WTC11 (cell line): ENCODE measurements at regions not wholly inside any gene's neighbourhood (a gene's known extent, or its start where the extent isn't known, plus 50 kb on each side); places are given as distances from the start of the nearest gene placed in this dataset.

Experiments
- ATAC-seq: fragments of 200-7000 bp; cut with Tn5 transposase; 2 replicates; pipeline ENCODE4 v1.10.0; 2021; ENCODE audit warnings: mild to moderate bottlenecking, moderate library complexity
- CTCF ChIA-PET: fragments of 300-600 bp; sonication (Branson Sonifier 250); formaldehyde crosslinking; loops from one replicate; lab custom pipeline; 2021; ENCODE audit warnings: antibody characterized with exemption; lab: Charles Lee
- POLR2A ChIA-PET: fragments of 350-600 bp; sonication (Branson Sonifier 250); formaldehyde crosslinking; loops from one replicate; lab custom pipeline; 2021; ENCODE audit warnings: antibody characterized with exemption; lab: Charles Lee
- DNase-seq: peaks from one replicate; pipeline ENCODE4 v3.0.0; 2021; ENCODE audit warnings: low spot score
- H3K27ac Mint-ChIP-seq: 2 replicates; pipeline ENCODE4 v1.8.0; 2021; ENCODE audit warnings: mixed read lengths
- H3K27me3 Mint-ChIP-seq: 2 replicates; pipeline ENCODE4 v1.8.0; 2021; ENCODE audit warnings: low read depth, mild to moderate bottlenecking, moderate library complexity, mixed read lengths
- H3K36me3 Mint-ChIP-seq: 2 replicates; pipeline ENCODE4 v1.8.0; 2021; ENCODE audit warnings: mixed read lengths
- H3K4me1 Mint-ChIP-seq: 2 replicates; pipeline ENCODE4 v1.8.0; 2022; ENCODE audit warnings: mixed read lengths
- H3K4me3 Mint-ChIP-seq: 2 replicates; pipeline ENCODE4 v1.8.0; 2021; ENCODE audit warnings: mild to moderate bottlenecking, moderate library complexity, mixed read lengths
- H3K9me3 Mint-ChIP-seq: 2 replicates; pipeline ENCODE4 v1.8.0; 2021; ENCODE audit warnings: mixed read lengths
- EMX1 ChIP-seq: fragments of 250-450 bp; sonication (Bioruptor Pico); IDR thresholded peaks from 2 replicates; pipeline ENCODE4 v1.8.0; 2021; ENCODE audit warnings: mild to moderate bottlenecking
- GTF2I ChIP-seq: fragments of 250-450 bp; sonication (Bioruptor Pico); conservative IDR thresholded peaks from 2 replicates; pipeline ENCODE4 v1.4.0; 2021; ENCODE audit warnings: mild to moderate bottlenecking
- IRF2 ChIP-seq: sonication (generic); formaldehyde crosslinking; IDR thresholded peaks from 2 replicates; pipeline ENCODE4 v1.8.0; 2022; ENCODE audit warnings: low read depth, missing genetic modification reagents, borderline replicate concordance
- JAZF1 ChIP-seq: fragments of 250-450 bp; sonication (Bioruptor Pico); IDR thresholded peaks from 2 replicates; pipeline ENCODE4 v1.9.0; 2021; ENCODE audit warnings: moderate library complexity, mild to moderate bottlenecking, inconsistent platforms
- JUN ChIP-seq: sonication (generic); formaldehyde crosslinking; IDR thresholded peaks from 2 replicates; pipeline ENCODE4 v1.8.0; 2023; ENCODE audit warnings: mild to moderate bottlenecking, missing genetic modification reagents
- NFATC4 ChIP-seq: fragments of 250-450 bp; sonication (Bioruptor Pico); IDR thresholded peaks from 2 replicates; pipeline ENCODE4 v1.9.0; 2021; ENCODE audit warnings: mild to moderate bottlenecking
- NFE2L1 ChIP-seq: sonication (generic); formaldehyde crosslinking; IDR thresholded peaks from 2 replicates; pipeline ENCODE4 v1.8.1; 2023; ENCODE audit warnings: missing genetic modification reagents
- NR1H2 ChIP-seq: sonication (generic); formaldehyde crosslinking; IDR thresholded peaks from 2 replicates; pipeline ENCODE4 v1.9.0; 2021; ENCODE audit warnings: mild to moderate bottlenecking, moderate library complexity, missing genetic modification reagents
- TCF7 ChIP-seq: sonication (generic); formaldehyde crosslinking; IDR thresholded peaks from 2 replicates; pipeline ENCODE4 v1.8.0; 2022; ENCODE audit warnings: mild to moderate bottlenecking, low read depth, missing genetic modification reagents, moderate library complexity
- TEAD1 ChIP-seq: sonication (generic); formaldehyde crosslinking; IDR thresholded peaks from 2 replicates; pipeline ENCODE4 v1.8.0; 2022; ENCODE audit warnings: mild to moderate bottlenecking, missing genetic modification reagents
- USF1 ChIP-seq: sonication (generic); formaldehyde crosslinking; IDR thresholded peaks from 2 replicates; pipeline ENCODE4 v1.8.0; 2022; ENCODE audit warnings: mild to moderate bottlenecking, missing genetic modification reagents
- ZMAT4 ChIP-seq: fragments of 250-450 bp; sonication (Bioruptor Pico); IDR thresholded peaks from 2 replicates; pipeline ENCODE4 v1.9.0; 2021; ENCODE audit warnings: mild to moderate bottlenecking
- ZNF671 ChIP-seq: fragments of 250-450 bp; sonication (Bioruptor Pico); IDR thresholded peaks from 2 replicates; pipeline ENCODE4 v1.8.0; 2021; ENCODE audit warnings: mild to moderate bottlenecking
- TF ChIP-seq, protein P1 (sequence below): sonication (generic); formaldehyde crosslinking; IDR thresholded peaks from 2 replicates; pipeline ENCODE4 v1.8.0; 2022; ENCODE audit warnings: missing genetic modification reagents
- TF ChIP-seq, protein P2 (sequence below): sonication (generic); formaldehyde crosslinking; IDR thresholded peaks from 2 replicates; pipeline ENCODE4 v1.8.0; 2022; ENCODE audit warnings: mild to moderate bottlenecking, missing genetic modification reagents
- TF ChIP-seq, protein P3 (sequence below): sonication (generic); formaldehyde crosslinking; IDR thresholded peaks from 2 replicates; pipeline ENCODE4 v1.8.0; 2023; ENCODE audit warnings: missing genetic modification reagents, mild to moderate bottlenecking, borderline replicate concordance

GRCh38 chr22:35148381-35148780, 82.4 kb downstream of the ISX start:
- H3K27me3 Mint-ChIP-seq, result peaks cover 13% of the 10 kb centered on the region
- DNase-seq, result no peak
- H3K4me3 Mint-ChIP-seq, result no peak overlapping the region
- CTCF ChIA-PET, result interaction anchor here (0.9 to 7.1 kb wide), 7 partner anchors 17 to 734 kb away, joined by 3 to 94 read pairs (median 5); no protein-coding TSS in a partner anchor
- peaks cover 9% of the 10 kb centered on the region for H3K9me3 Mint-ChIP-seq
- ATAC-seq, result no peak
- peaks cover 4% of the 10 kb centered on the region; the same call in 1 of the 2 replicates for H3K36me3 Mint-ChIP-seq
- no peak overlapping the region for H3K27ac Mint-ChIP-seq
- H3K4me1 Mint-ChIP-seq, result peaks cover 20% of the 10 kb centered on the region
- POLR2A ChIA-PET, result no interaction called here
- no peak for TF ChIP-seq NFATC4 (CRISPR knock-in tag)
- TF ChIP-seq NFE2L1 (CRISPR knock-in tag), result no peak
- TF ChIP-seq, protein P1, sequence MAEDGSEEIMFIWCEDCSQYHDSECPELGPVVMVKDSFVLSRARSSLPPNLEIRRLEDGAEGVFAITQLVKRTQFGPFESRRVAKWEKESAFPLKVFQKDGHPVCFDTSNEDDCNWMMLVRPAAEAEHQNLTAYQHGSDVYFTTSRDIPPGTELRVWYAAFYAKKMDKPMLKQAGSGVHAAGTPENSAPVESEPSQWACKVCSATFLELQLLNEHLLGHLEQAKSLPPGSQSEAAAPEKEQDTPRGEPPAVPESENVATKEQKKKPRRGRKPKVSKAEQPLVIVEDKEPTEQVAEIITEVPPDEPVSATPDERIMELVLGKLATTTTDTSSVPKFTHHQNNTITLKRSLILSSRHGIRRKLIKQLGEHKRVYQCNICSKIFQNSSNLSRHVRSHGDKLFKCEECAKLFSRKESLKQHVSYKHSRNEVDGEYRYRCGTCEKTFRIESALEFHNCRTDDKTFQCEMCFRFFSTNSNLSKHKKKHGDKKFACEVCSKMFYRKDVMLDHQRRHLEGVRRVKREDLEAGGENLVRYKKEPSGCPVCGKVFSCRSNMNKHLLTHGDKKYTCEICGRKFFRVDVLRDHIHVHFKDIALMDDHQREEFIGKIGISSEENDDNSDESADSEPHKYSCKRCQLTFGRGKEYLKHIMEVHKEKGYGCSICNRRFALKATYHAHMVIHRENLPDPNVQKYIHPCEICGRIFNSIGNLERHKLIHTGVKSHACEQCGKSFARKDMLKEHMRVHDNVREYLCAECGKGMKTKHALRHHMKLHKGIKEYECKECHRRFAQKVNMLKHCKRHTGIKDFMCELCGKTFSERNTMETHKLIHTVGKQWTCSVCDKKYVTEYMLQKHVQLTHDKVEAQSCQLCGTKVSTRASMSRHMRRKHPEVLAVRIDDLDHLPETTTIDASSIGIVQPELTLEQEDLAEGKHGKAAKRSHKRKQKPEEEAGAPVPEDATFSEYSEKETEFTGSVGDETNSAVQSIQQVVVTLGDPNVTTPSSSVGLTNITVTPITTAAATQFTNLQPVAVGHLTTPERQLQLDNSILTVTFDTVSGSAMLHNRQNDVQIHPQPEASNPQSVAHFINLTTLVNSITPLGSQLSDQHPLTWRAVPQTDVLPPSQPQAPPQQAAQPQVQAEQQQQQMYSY (CRISPR knock-in tag), result no peak
- no peak for TF ChIP-seq TEAD1 (CRISPR knock-in tag)
- no peak for TF ChIP-seq NR1H2
- TF ChIP-seq IRF2 (CRISPR knock-in tag), result no peak
- TF ChIP-seq JUN (CRISPR knock-in tag), result no peak

GRCh38 chr22:35148866-35149548, 83.0 kb downstream of the ISX start:
- DNase-seq, result no peak
- Mint-ChIP-seq H3K4me1 (peaks cover 23% of the 10 kb centered on the region), H3K27me3 (peaks cover 17% of the 10 kb centered on the region), H3K36me3 (peaks cover 4% of the 10 kb centered on the region; the same call in 1 of the 2 replicates), H3K4me3 (no peak overlapping the region), H3K9me3 (peaks cover 9% of the 10 kb centered on the region), H3K27ac (no peak overlapping the region)
- ChIA-PET POLR2A (no interaction called here), CTCF (interaction anchor here (0.9 to 7.1 kb wide), 9 partner anchors 8 to 734 kb away, joined by 3 to 94 read pairs (median 20); no protein-coding TSS in a partner anchor)
- no peak for ATAC-seq
- TF ChIP-seq, protein P1 (CRISPR knock-in tag), result no peak
- no peak for TF ChIP-seq NR1H2

GRCh38 chr22:35150183-35151107, 84.5 kb downstream of the ISX start:
- peaks cover 4% of the 10 kb centered on the region; the same call in 1 of the 2 replicates for H3K36me3 Mint-ChIP-seq
- POLR2A ChIA-PET, result no interaction called here
- CTCF ChIA-PET, result interaction anchor here (0.5 to 7.1 kb wide), 81 partner anchors 9 to 1231 kb away, joined by 3 to 94 read pairs (median 4); partner anchors contain the start of genes ISX and TOM1
- DNase-seq, result peak; percentile 89
- peaks cover 9% of the 10 kb centered on the region for H3K9me3 Mint-ChIP-seq
- peaks cover 23% of the 10 kb centered on the region for H3K27me3 Mint-ChIP-seq
- peaks cover 35% of the 10 kb centered on the region for H3K4me1 Mint-ChIP-seq
- no peak overlapping the region for H3K4me3 Mint-ChIP-seq
- ATAC-seq, result peak; percentile 54
- no peak overlapping the region for H3K27ac Mint-ChIP-seq
- TF ChIP-seq, protein P2, sequence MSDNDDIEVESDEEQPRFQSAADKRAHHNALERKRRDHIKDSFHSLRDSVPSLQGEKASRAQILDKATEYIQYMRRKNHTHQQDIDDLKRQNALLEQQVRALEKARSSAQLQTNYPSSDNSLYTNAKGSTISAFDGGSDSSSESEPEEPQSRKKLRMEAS, result no peak
- TF ChIP-seq ZMAT4 (CRISPR knock-in tag) (no peak), GTF2I (CRISPR knock-in tag) (no peak), EMX1 (CRISPR knock-in tag) (no peak), TCF7 (CRISPR knock-in tag) (no peak), USF1 (no peak), NR1H2 (no peak), ZNF671 (CRISPR knock-in tag) (no peak), JAZF1 (CRISPR knock-in tag) (no peak)
- TF ChIP-seq, protein P3, sequence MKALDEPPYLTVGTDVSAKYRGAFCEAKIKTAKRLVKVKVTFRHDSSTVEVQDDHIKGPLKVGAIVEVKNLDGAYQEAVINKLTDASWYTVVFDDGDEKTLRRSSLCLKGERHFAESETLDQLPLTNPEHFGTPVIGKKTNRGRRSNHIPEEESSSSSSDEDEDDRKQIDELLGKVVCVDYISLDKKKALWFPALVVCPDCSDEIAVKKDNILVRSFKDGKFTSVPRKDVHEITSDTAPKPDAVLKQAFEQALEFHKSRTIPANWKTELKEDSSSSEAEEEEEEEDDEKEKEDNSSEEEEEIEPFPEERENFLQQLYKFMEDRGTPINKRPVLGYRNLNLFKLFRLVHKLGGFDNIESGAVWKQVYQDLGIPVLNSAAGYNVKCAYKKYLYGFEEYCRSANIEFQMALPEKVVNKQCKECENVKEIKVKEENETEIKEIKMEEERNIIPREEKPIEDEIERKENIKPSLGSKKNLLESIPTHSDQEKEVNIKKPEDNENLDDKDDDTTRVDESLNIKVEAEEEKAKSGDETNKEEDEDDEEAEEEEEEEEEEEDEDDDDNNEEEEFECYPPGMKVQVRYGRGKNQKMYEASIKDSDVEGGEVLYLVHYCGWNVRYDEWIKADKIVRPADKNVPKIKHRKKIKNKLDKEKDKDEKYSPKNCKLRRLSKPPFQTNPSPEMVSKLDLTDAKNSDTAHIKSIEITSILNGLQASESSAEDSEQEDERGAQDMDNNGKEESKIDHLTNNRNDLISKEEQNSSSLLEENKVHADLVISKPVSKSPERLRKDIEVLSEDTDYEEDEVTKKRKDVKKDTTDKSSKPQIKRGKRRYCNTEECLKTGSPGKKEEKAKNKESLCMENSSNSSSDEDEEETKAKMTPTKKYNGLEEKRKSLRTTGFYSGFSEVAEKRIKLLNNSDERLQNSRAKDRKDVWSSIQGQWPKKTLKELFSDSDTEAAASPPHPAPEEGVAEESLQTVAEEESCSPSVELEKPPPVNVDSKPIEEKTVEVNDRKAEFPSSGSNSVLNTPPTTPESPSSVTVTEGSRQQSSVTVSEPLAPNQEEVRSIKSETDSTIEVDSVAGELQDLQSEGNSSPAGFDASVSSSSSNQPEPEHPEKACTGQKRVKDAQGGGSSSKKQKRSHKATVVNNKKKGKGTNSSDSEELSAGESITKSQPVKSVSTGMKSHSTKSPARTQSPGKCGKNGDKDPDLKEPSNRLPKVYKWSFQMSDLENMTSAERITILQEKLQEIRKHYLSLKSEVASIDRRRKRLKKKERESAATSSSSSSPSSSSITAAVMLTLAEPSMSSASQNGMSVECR, result no peak
